Thyroid gland (tissue), 4 donors: ENCODE measurements at regions not wholly inside any gene's neighbourhood (a gene's known extent, or its start where the extent isn't known, plus 50 kb on each side); places are given as distances from the start of the nearest gene placed in this dataset.

Experiments used
- POLR2A ChIP-seq, 2 donors: fragments of 450-650 bp; IDR thresholded peaks; one replicate each; pipeline ENCODE4 v1.6.1; 2017; ENCODE audit warnings: antibody characterized with exemption in 2 of 2, mild to moderate bottlenecking in 2 of 2, moderate library complexity in 1 of 2
- TF ChIP-seq, protein P1 (sequence below), 6 experiments: fragments of 200-600 bp in 3 of 6; fragments of 450-650 bp in 3 of 6; sonication (generic) in 3 of 6; IDR thresholded peaks; one replicate each; pipeline ENCODE4 v1.5.1; 2016 to 2019; ENCODE audit warnings: antibody characterized with exemption in 6 of 6, mild to moderate bottlenecking in 2 of 6, inconsistent platforms in 1 of 6, moderate library complexity in 1 of 6

DNA sequence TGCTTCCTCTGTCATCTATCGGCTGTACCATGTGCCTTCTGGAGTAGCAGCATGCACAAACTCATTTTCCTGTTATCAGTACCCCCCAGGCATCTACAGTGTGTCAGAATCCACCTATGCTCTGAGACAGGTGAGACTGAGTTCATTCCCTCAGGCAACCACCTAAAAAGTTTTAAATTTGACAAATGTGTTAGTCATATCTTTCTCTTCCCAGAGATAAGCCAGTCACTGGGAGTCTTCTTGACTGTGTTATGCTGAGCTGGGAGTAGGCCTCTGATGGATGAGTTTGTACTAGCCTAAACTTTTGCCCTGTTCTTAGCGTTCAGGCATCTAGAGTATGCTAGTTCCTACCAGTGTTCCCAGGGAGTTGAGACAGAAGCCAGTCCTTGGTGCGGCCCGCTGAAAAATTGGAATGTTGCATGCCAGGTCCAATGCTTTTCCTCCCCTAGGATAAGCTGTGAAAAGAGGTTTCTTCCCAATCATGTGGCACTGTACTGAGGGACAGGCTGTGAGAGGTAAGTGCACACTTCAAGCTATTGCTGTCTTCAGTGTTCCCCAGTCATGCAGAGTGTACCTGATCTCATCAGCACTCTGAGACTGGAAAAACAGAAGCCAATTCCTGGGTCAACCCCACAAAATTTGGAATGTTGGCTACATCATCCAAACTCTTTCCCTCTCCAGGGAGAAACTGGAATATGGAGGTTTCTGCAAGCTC is 1202.3 kb downstream of the NCAM2 start:
- TF ChIP-seq, protein P1, sequence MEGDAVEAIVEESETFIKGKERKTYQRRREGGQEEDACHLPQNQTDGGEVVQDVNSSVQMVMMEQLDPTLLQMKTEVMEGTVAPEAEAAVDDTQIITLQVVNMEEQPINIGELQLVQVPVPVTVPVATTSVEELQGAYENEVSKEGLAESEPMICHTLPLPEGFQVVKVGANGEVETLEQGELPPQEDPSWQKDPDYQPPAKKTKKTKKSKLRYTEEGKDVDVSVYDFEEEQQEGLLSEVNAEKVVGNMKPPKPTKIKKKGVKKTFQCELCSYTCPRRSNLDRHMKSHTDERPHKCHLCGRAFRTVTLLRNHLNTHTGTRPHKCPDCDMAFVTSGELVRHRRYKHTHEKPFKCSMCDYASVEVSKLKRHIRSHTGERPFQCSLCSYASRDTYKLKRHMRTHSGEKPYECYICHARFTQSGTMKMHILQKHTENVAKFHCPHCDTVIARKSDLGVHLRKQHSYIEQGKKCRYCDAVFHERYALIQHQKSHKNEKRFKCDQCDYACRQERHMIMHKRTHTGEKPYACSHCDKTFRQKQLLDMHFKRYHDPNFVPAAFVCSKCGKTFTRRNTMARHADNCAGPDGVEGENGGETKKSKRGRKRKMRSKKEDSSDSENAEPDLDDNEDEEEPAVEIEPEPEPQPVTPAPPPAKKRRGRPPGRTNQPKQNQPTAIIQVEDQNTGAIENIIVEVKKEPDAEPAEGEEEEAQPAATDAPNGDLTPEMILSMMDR (IDR thresholded peaks at IDR 0.05), result no peak
- no peak for TF ChIP-seq POLR2A (IDR thresholded peaks at IDR 0.05)
